ENCODE measurements at regions not wholly inside any gene's neighbourhood (a gene's known extent, or its start where the extent isn't known, plus 50 kb on each side); places are given as distances from the start of the nearest gene placed in this dataset.

- peak; percentile 63 for TF ChIP-seq CTCF (IDR thresholded peaks at IDR 0.05; ENCODE audit: insufficient read depth, low read depth, low read length)
- TF ChIP-seq EZH2 (IDR thresholded peaks at IDR 0.05; ENCODE audit: insufficient read depth, low read length): no peak
Observed at GRCh38 chr4:36399762-36400353, 118.4 kb downstream of the DTHD1 start.
